ENCODE measurements at regions not wholly inside any gene's neighbourhood (a gene's known extent, or its start where the extent isn't known, plus 50 kb on each side); places are given as distances from the start of the nearest gene placed in this dataset.

GRCh38 chr15:62249501-62249900, 84.4 kb upstream of the C2CD4B start:
- H3K27ac ChIP-seq (ENCODE audit: low read length in 2 of 2): no peak overlapping the region
- ATAC-seq (ENCODE audit: low read depth): no peak
- no peaks in the 10 kb centered on the region for H3K9me3 ChIP-seq (ENCODE audit: control extremely low read depth in 1 of 3, control insufficient read depth in 2 of 3, insufficient read depth in 1 of 3, low read length in 2 of 3)
- no peak for DNase-seq
- Mint-ChIP-seq H3K9me3 (ENCODE audit: insufficient read depth) (no peaks in the 10 kb centered on the region), H3K4me1 (no peaks in the 10 kb centered on the region), H3K4me3 (no peak overlapping the region), H3K27me3 (peaks cover 12% of the 10 kb centered on the region), H3K27ac (no peak overlapping the region)
- no peaks in the 10 kb centered on the region for H3K4me1 ChIP-seq (ENCODE audit: control insufficient read depth in 2 of 2, insufficient read depth in 2 of 2, low read length in 2 of 2)
- no peak overlapping the region for H3K4me2 ChIP-seq (replicated peaks; ENCODE audit: low read depth, low read length, poor library complexity, severe bottlenecking)
- no peaks in the 10 kb centered on the region for H3K27me3 ChIP-seq (replicated peaks in 1 of 4; ENCODE audit: control extremely low read depth in 1 of 4, control insufficient read depth in 3 of 4, insufficient read depth in 4 of 4, low read length in 3 of 4)
- CTCF ChIA-PET: no interaction called here
- no peak overlapping the region for H3K4me3 ChIP-seq (ENCODE audit: control extremely low read depth in 1 of 5, extremely low read depth in 1 of 5, insufficient read depth in 1 of 5, low read depth in 2 of 5, low read length in 4 of 5)
- no peaks in the 10 kb centered on the region for H3K36me3 ChIP-seq (replicated peaks in 1 of 2; ENCODE audit: control extremely low read depth in 1 of 2, control insufficient read depth in 1 of 2, extremely low read depth in 1 of 2, insufficient read depth in 2 of 2, low read length in 1 of 2)
- no peak overlapping the region for H2AFZ ChIP-seq (ENCODE audit: insufficient read depth, low read depth, low read length, poor library complexity, severe bottlenecking)
- TF ChIP-seq CTCF (IDR thresholded peaks at IDR 0.05): no peak
- TF ChIP-seq EZH2 (IDR thresholded peaks at IDR 0.05; ENCODE audit: borderline replicate concordance, insufficient read depth, low read depth, low read length, poor library complexity, severe bottlenecking): no peak
- WGBS (ENCODE audit: insufficient coverage): 88% methylated on average over 2 of the region's 4 CpGs
- no peaks in the 10 kb centered on the region for H4K20me1 ChIP-seq (ENCODE audit: control insufficient read depth, insufficient read depth, low read length, poor library complexity, severe bottlenecking)
- POLR2A ChIA-PET: no interaction called here
- no peak overlapping the region for H3K9ac ChIP-seq (ENCODE audit: low read length)
- intact Hi-C loops (cut with micrococcal nuclease): no loop called here
- no peaks in the 10 kb centered on the region for H3K79me2 ChIP-seq (ENCODE audit: control insufficient read depth, insufficient read depth, low read length)

- Histone ChIP-seq H3K4me3 (ENCODE audit: control extremely low read depth in 1 of 5, extremely low read depth in 1 of 5, insufficient read depth in 1 of 5, low read depth in 2 of 5, low read length in 4 of 5) (no peak overlapping the region), H3K9ac (ENCODE audit: low read length) (no peak overlapping the region), H3K4me2 (replicated peaks; ENCODE audit: low read depth, low read length, poor library complexity, severe bottlenecking) (no peak overlapping the region), H3K4me1 (ENCODE audit: control insufficient read depth in 2 of 2, insufficient read depth in 2 of 2, low read length in 2 of 2) (no peaks in the 10 kb centered on the region), H3K27me3 (replicated peaks in 1 of 4; ENCODE audit: control extremely low read depth in 1 of 4, control insufficient read depth in 3 of 4, insufficient read depth in 4 of 4, low read length in 3 of 4) (no peaks in the 10 kb centered on the region), H4K20me1 (ENCODE audit: control insufficient read depth, insufficient read depth, low read length, poor library complexity, severe bottlenecking) (no peaks in the 10 kb centered on the region), H3K9me3 (ENCODE audit: control extremely low read depth in 1 of 3, control insufficient read depth in 2 of 3, insufficient read depth in 1 of 3, low read length in 2 of 3) (no peaks in the 10 kb centered on the region), H2AFZ (ENCODE audit: insufficient read depth, low read depth, low read length, poor library complexity, severe bottlenecking) (no peak overlapping the region), H3K27ac (ENCODE audit: low read length in 2 of 2) (no peak overlapping the region), H3K79me2 (ENCODE audit: control insufficient read depth, insufficient read depth, low read length) (no peaks in the 10 kb centered on the region), H3K36me3 (replicated peaks in 1 of 2; ENCODE audit: control extremely low read depth in 1 of 2, control insufficient read depth in 1 of 2, extremely low read depth in 1 of 2, insufficient read depth in 2 of 2, low read length in 1 of 2) (no peaks in the 10 kb centered on the region)
- ChIA-PET CTCF (no interaction called here), POLR2A (no interaction called here)
- no peak for DNase-seq
- Mint-ChIP-seq H3K9me3 (ENCODE audit: insufficient read depth) (no peaks in the 10 kb centered on the region), H3K27me3 (peaks cover 12% of the 10 kb centered on the region), H3K4me3 (no peak overlapping the region), H3K27ac (no peak overlapping the region), H3K4me1 (no peaks in the 10 kb centered on the region)
- no peak for ATAC-seq (ENCODE audit: low read depth)
- TF ChIP-seq EZH2 (IDR thresholded peaks at IDR 0.05; ENCODE audit: borderline replicate concordance, insufficient read depth, low read depth, low read length, poor library complexity, severe bottlenecking) (no peak), CTCF (IDR thresholded peaks at IDR 0.05) (no peak)
- intact Hi-C loops (cut with micrococcal nuclease): no loop called here
- WGBS (ENCODE audit: insufficient coverage): 85% methylated on average over 5 of the region's 8 CpGs
Measured at GRCh38 chr15:62250186-62250585, 85.1 kb upstream of the C2CD4B start.

Measured in B cell (primary cell).